Loucy (cell line): ENCODE measurements at regions not wholly inside any gene's neighbourhood (a gene's known extent, or its start where the extent isn't known, plus 50 kb on each side); places are given as distances from the start of the nearest gene placed in this dataset.

ENCODE experiments used
- H2AFZ ChIP-seq: fragments of 200-600 bp; sonication (generic); 2 replicates; pipeline ENCODE4 v1.6.0; 2016; ENCODE audit warnings: antibody characterized with exemption, mild to moderate bottlenecking, low read length, moderate library complexity
- H3F3A ChIP-seq: fragments of 200-600 bp; 2 replicates; pipeline ENCODE4 v1.6.0; 2016; ENCODE audit warnings: antibody characterized with exemption, low read depth, mild to moderate bottlenecking
- H3K27me3 ChIP-seq: fragments of 200-600 bp; sonication (generic); 2 replicates; pipeline ENCODE4 v1.6.1; 2014; ENCODE audit warnings: low read length, mild to moderate bottlenecking; ENCODE audit not compliant: insufficient read depth, poor library complexity, severe bottlenecking
- H3K36me3 ChIP-seq: fragments of 200-600 bp; sonication (generic); 2 replicates; pipeline ENCODE4 v1.6.1; 2016; ENCODE audit warnings: low read length; ENCODE audit not compliant: insufficient read depth
- H3K4me1 ChIP-seq: fragments of 200-600 bp; sonication (generic); 2 replicates; pipeline ENCODE4 v1.5.1; 2014; ENCODE audit warnings: low read length, mild to moderate bottlenecking; ENCODE audit not compliant: insufficient read depth, poor library complexity, severe bottlenecking
- H3K4me2 ChIP-seq: fragments of 200-600 bp; sonication (generic); 2 replicates; pipeline ENCODE4 v1.6.0; 2014; ENCODE audit warnings: antibody characterized with exemption, low read length, low read depth, mild to moderate bottlenecking; ENCODE audit not compliant: poor library complexity, severe bottlenecking
- H3K4me3 ChIP-seq: fragments of 200-600 bp; sonication (generic); 2 replicates; pipeline ENCODE4 v1.5.1; 2014; ENCODE audit warnings: low read length, mild to moderate bottlenecking, mixed read lengths; ENCODE audit not compliant: poor library complexity, severe bottlenecking
- H3K79me2 ChIP-seq: fragments of 200-600 bp; sonication (generic); 2 replicates; pipeline ENCODE4 v1.6.1; 2014; ENCODE audit warnings: low read length; ENCODE audit not compliant: insufficient read depth
- H3K9ac ChIP-seq: fragments of 200-600 bp; sonication (generic); 2 replicates; pipeline ENCODE4 v1.6.0; 2014; ENCODE audit warnings: mild to moderate bottlenecking, low read depth, low read length, moderate library complexity; ENCODE audit not compliant: poor library complexity, severe bottlenecking
- H3K9me2 ChIP-seq: fragments of 200-600 bp; sonication (generic); replicated peaks from 2 replicates; pipeline ENCODE4 v1.6.1; 2016; ENCODE audit warnings: low read depth, low read length, mixed read lengths
- H3K9me3 ChIP-seq: fragments of 200-600 bp; sonication (generic); 2 replicates; pipeline ENCODE4 v1.6.1; 2014; ENCODE audit warnings: mild to moderate bottlenecking, antibody characterized with exemption, low read length, low read depth; ENCODE audit not compliant: insufficient read depth
- H4K20me1 ChIP-seq: fragments of 200-600 bp; sonication (generic); 2 replicates; pipeline ENCODE4 v1.6.0; 2014; ENCODE audit warnings: antibody characterized with exemption, low read length, mild to moderate bottlenecking; ENCODE audit not compliant: insufficient read depth, poor library complexity, severe bottlenecking
- CTCF ChIP-seq: fragments of 200-600 bp; sonication (generic); conservative IDR thresholded peaks from 2 replicates; pipeline ENCODE4 v1.5.1; 2014; ENCODE audit warnings: mild to moderate bottlenecking, antibody characterized with exemption, low read length
- EZH2phosphoT487 ChIP-seq: fragments of 200-600 bp; IDR thresholded peaks from 2 replicates; pipeline ENCODE4 v1.6.1; 2018; ENCODE audit warnings: antibody characterized with exemption, mild to moderate bottlenecking, moderate library complexity, borderline replicate concordance

- H3K36me3 ChIP-seq, result no peaks in the 10 kb centered on the region
- no peak overlapping the region for H3K9ac ChIP-seq
- H3K9me2 ChIP-seq, result no peaks in the 10 kb centered on the region
- H3K4me2 ChIP-seq, result no peak overlapping the region
- no peaks in the 10 kb centered on the region for H4K20me1 ChIP-seq
- no peak overlapping the region for H3K4me3 ChIP-seq
- no peak overlapping the region for H2AFZ ChIP-seq
- no peaks in the 10 kb centered on the region for H3K4me1 ChIP-seq
- no peaks in the 10 kb centered on the region for H3K27me3 ChIP-seq
- TF ChIP-seq CTCF (no peak), EZH2phosphoT487 (no peak)
- H3K79me2 ChIP-seq, result no peaks in the 10 kb centered on the region
- H3K9me3 ChIP-seq, result no peaks in the 10 kb centered on the region
- no peaks in the 10 kb centered on the region for H3F3A ChIP-seq
Observed at GRCh38 chr2:72000110-72000509, 147.6 kb downstream of the CYP26B1 start.

GRCh38 chr2:71999580-71999979, 148.1 kb downstream of the CYP26B1 start:
- no peak overlapping the region for H2AFZ ChIP-seq
- no peaks in the 10 kb centered on the region for H3K4me1 ChIP-seq

GRCh38 chr2:71997843-71998242, 149.8 kb downstream of the CYP26B1 start:
- no peaks in the 10 kb centered on the region for H3K36me3 ChIP-seq
- no peaks in the 10 kb centered on the region for H3K27me3 ChIP-seq
- H3K79me2 ChIP-seq, result no peaks in the 10 kb centered on the region
- H3K4me3 ChIP-seq, result no peak overlapping the region
- TF ChIP-seq EZH2phosphoT487 (no peak), CTCF (no peak)
- no peaks in the 10 kb centered on the region for H3K9me2 ChIP-seq
- no peak overlapping the region for H2AFZ ChIP-seq
- H3K4me1 ChIP-seq, result no peaks in the 10 kb centered on the region
- no peak overlapping the region for H3K9ac ChIP-seq
- H3F3A ChIP-seq, result no peaks in the 10 kb centered on the region
- H3K9me3 ChIP-seq, result no peaks in the 10 kb centered on the region
- H3K4me2 ChIP-seq, result no peak overlapping the region
- H4K20me1 ChIP-seq, result no peaks in the 10 kb centered on the region

More at GRCh38 chr2:71999580-71999979, 148.1 kb downstream of the CYP26B1 start:
- no peaks in the 10 kb centered on the region for H3K27me3 ChIP-seq
- H3K79me2 ChIP-seq, result no peaks in the 10 kb centered on the region
- no peaks in the 10 kb centered on the region for H3K9me2 ChIP-seq
- H3K4me2 ChIP-seq, result no peak overlapping the region
- no peak overlapping the region for H3K4me3 ChIP-seq
- no peak for TF ChIP-seq EZH2phosphoT487
- no peak for TF ChIP-seq CTCF
- no peaks in the 10 kb centered on the region for H3F3A ChIP-seq
- H3K9ac ChIP-seq, result no peak overlapping the region
- H3K36me3 ChIP-seq, result no peaks in the 10 kb centered on the region
- no peaks in the 10 kb centered on the region for H4K20me1 ChIP-seq
- H3K9me3 ChIP-seq, result no peaks in the 10 kb centered on the region
